Activated naive CD8-positive, alpha-beta T cell treated with anti-CD3 and anti-CD28 coated beads for 36 hours (primary cell): ENCODE measurements at regions not wholly inside any gene's neighbourhood (a gene's known extent, or its start where the extent isn't known, plus 50 kb on each side); places are given as distances from the start of the nearest gene placed in this dataset.
"Not testable (repeated sequence)": the region's sequence is repeated elsewhere in the genome, so short reads cannot be mapped to it uniquely, and the experiment has no call there.

Experiments used
- DNase-seq: peaks from one replicate; pipeline ENCODE4 v3.0.0; 2021
- H3K27ac Mint-ChIP-seq: one replicate; pipeline ENCODE4 v1.8.0; 2022; ENCODE audit warnings: mild to moderate bottlenecking, moderate library complexity, mixed read lengths
- H3K27me3 Mint-ChIP-seq: one replicate; pipeline ENCODE4 v1.8.0; 2022; ENCODE audit warnings: mild to moderate bottlenecking, mixed read lengths
- H3K36me3 Mint-ChIP-seq: one replicate; pipeline ENCODE4 v1.8.0; 2021; ENCODE audit warnings: mild to moderate bottlenecking, mixed read lengths
- H3K4me1 Mint-ChIP-seq: one replicate; pipeline ENCODE4 v1.8.0; 2021; ENCODE audit warnings: mixed read lengths
- H3K4me3 Mint-ChIP-seq: one replicate; pipeline ENCODE4 v1.8.0; 2022; ENCODE audit warnings: mild to moderate bottlenecking, moderate library complexity, mixed read lengths
- H3K9me3 Mint-ChIP-seq: one replicate; pipeline ENCODE4 v1.8.0; 2022; ENCODE audit warnings: mixed read lengths

DNA sequence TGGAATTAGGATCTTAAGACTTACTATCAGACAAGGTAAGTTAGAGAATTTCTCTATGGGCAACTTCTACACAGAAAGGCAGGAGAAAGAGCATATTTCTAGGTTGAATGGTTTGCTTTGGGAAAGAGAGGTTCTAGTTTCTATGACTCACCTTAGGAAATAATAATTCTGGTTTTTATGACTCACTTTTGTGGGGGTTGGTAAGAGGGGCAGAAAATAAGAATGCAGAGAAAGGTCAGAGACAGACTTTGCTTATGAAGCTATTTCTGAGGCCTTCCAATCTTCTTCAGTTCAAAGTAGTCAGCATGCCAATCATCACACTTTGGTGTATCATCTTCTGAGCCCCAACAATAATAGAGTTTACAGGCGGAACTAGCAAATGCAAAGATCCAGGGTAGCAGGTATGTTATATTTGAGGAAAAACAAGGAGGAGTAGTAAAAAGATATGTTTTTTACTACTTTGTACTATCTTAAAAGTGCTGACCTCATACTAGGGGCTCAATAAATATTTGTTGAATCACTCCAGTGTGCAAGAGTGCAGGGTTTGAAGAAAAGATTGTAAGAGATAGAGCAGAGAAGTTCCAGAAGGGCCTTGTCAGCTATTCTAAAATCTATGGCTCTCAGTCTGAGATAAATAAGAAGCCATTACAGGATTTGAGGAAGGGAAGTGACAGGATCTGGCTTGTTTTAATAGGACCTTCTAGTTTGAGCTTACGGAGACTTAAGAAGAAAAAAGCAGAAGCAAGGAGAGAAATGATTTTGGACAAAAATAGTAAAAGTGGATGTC, 56.7 kb upstream of the LRFN5 start:
- Mint-ChIP-seq H3K27me3 (peaks cover 5% of the 10 kb centered on the region), H3K9me3 (no peaks in the 10 kb centered on the region), H3K4me3 (no peak overlapping the region), H3K4me1 (peaks cover 2% of the 10 kb centered on the region), H3K27ac (no peak overlapping the region), H3K36me3 (no peaks in the 10 kb centered on the region)
- DNase-seq, result no peak

DNA sequence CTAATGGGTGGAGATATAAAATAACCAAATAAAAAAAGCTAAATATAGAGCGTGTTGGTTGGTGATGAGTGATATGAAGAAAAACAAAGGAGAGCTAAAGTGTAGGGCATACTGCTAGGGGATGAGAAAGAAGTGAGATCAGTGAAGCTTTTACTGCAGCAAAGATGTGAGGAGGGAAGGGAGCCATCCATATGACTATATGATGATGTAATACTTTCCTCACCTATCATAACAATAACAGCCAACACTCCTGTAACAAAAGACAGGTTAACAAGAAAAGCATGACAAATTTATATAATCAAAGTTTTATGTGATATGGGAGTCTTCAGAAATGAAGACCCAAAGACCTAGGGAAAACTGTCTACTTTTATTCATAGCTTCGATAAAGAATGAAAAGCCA, 57.4 kb upstream of the LRFN5 start:
- Mint-ChIP-seq H3K9me3 (no peaks in the 10 kb centered on the region), H3K27me3 (peaks cover 5% of the 10 kb centered on the region), H3K36me3 (no peaks in the 10 kb centered on the region), H3K27ac (no peak overlapping the region), H3K4me3 (no peak overlapping the region), H3K4me1 (peaks cover 2% of the 10 kb centered on the region)
- no peak for DNase-seq

DNA sequence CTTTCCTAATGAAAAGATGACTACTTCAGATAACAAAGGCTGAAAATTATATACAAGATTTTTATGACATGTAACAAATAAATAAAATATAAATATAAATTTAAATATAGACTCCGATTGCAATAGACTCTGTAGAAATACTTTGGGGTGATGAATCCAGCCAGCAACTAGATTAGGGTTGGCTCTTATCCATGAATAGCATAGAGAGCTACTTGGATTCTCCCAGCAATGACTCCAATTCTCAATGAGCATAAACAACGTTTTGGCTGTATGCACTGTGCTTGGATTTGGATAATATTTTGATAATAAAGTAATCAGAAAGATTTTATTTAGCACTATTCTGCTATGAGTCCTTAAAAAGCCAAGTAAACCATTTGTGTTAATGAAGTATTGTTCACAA, 58.0 kb upstream of the LRFN5 start:
- no peak for DNase-seq
- H3K4me1 Mint-ChIP-seq, result peaks cover 2% of the 10 kb centered on the region
- peaks cover 5% of the 10 kb centered on the region for H3K27me3 Mint-ChIP-seq
- no peaks in the 10 kb centered on the region for H3K9me3 Mint-ChIP-seq
- H3K36me3 Mint-ChIP-seq, result no peaks in the 10 kb centered on the region
- no peak overlapping the region for H3K4me3 Mint-ChIP-seq
- no peak overlapping the region for H3K27ac Mint-ChIP-seq

DNA sequence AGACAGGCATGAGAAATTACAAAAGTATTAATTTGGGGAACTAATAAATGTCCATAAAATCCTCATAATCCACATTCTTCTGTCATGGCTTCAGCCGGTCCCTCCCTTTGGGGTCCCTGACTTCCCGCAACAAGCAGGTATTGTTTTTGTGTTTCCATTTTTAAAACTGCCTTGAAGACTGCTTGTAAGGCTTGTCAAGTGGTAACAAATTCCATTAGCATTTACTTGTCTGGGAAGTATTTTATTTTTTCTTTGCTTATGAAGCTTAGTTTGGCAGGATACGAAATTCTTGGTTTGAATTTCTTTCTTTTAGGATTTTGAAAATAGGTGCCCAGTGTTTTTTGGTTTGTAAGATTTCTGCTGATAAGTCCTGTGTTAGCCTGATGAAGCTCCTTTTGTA, 65.3 kb upstream of the LRFN5 start:
- Mint-ChIP-seq H3K27ac (no peak overlapping the region), H3K36me3 (no peaks in the 10 kb centered on the region), H3K27me3 (peaks cover 2% of the 10 kb centered on the region), H3K4me3 (no peak overlapping the region), H3K9me3 (peaks cover 15% of the 10 kb centered on the region), H3K4me1 (no peaks in the 10 kb centered on the region)
- DNase-seq, result no peak

DNA sequence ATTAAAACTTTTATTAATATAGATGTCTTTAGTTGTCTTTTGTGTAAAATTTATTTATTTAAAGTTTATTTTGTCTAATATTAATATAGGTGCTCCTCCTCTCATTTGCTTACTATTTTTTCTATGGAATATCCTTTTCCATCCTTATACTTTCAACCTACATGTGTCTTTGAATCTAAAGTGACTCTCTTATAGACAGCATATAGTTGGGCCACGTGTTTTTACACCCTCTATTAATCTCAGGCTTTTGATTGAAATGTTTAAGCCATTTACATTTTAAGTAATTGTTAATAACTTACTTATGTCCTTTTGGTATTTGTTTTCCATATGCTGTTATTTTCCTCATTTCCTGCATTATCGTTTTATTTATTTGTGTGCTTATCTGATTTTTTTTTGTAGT, 74.4 kb upstream of the LRFN5 start:
- H3K36me3 Mint-ChIP-seq, result no peaks in the 10 kb centered on the region
- H3K9me3 Mint-ChIP-seq, result no peaks in the 10 kb centered on the region
- no peaks in the 10 kb centered on the region for H3K27me3 Mint-ChIP-seq
- DNase-seq, result no peak
- no peak overlapping the region for H3K27ac Mint-ChIP-seq
- H3K4me1 Mint-ChIP-seq, result no peaks in the 10 kb centered on the region
- no peak overlapping the region for H3K4me3 Mint-ChIP-seq

DNA sequence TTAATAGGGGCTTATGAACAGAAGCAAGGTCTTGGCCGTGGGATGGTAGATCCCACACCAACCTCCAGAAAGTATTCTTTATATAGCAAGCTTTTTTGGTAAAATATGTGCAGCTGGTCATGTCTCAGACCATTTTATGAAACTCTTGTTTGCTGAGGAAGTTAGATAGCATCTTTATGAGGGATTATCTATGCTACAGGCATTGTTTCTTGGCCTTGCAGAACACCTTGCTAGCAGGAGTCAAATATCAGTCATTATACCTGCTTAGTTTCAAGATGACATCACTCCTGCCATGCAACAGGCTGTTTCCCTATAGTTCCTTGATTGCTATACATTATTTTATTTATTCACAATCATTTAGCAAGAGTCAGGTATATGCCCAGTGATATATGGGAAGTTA, 84.8 kb upstream of the LRFN5 start:
- H3K36me3 Mint-ChIP-seq, result no peaks in the 10 kb centered on the region
- no peaks in the 10 kb centered on the region for H3K9me3 Mint-ChIP-seq
- DNase-seq, result no peak
- H3K27ac Mint-ChIP-seq, result no peak overlapping the region
- no peaks in the 10 kb centered on the region for H3K27me3 Mint-ChIP-seq
- no peaks in the 10 kb centered on the region for H3K4me1 Mint-ChIP-seq
- H3K4me3 Mint-ChIP-seq, result no peak overlapping the region

DNA sequence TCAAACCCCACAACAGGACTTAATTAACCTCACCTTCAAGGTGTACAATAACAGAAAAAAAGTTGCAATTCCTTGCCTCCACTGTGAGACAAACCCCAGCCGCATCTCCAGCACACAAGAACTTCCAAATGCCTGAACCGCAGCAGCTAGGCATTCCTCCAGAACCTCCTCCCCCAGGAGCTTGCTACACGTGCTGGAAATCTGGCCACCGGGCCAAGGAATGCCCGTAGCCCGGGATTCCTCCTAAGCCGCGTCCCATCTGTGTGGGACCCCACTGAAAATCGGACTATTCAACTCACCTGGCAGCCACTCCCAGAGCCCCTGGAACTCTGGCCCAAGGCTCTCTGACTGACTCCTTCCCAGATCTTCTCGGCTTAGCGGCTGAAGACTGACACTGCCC, 88.6 kb upstream of the LRFN5 start:
- not testable (repeated sequence) for H3K27me3 Mint-ChIP-seq, H3K27ac Mint-ChIP-seq, H3K4me3 Mint-ChIP-seq, H3K9me3 Mint-ChIP-seq, H3K36me3 Mint-ChIP-seq, H3K4me1 Mint-ChIP-seq, DNase-seq

DNA sequence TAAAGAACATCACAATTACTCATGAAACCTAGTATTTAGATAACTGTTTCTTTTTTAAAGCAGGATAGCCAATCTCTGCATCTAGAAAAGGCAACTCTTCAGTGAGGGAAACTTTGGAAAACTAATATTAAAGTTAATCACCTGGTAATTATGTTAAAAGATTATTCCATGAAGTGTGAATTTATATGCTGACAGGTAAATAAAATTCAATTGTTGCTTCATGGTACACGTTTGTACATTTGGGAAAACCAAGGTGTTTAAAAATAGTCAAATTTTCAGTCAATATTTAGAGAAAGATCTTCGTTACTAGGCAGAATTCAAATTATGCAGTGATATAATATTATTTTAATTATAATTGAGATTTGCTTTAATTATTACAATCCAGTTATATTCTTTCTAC, 100.1 kb upstream of the LRFN5 start:
- H3K27me3 Mint-ChIP-seq, result no peaks in the 10 kb centered on the region
- H3K27ac Mint-ChIP-seq, result no peak overlapping the region
- H3K36me3 Mint-ChIP-seq, result no peaks in the 10 kb centered on the region
- H3K4me3 Mint-ChIP-seq, result no peak overlapping the region
- no peak for DNase-seq
- H3K4me1 Mint-ChIP-seq, result no peaks in the 10 kb centered on the region
- H3K9me3 Mint-ChIP-seq, result no peaks in the 10 kb centered on the region

DNA sequence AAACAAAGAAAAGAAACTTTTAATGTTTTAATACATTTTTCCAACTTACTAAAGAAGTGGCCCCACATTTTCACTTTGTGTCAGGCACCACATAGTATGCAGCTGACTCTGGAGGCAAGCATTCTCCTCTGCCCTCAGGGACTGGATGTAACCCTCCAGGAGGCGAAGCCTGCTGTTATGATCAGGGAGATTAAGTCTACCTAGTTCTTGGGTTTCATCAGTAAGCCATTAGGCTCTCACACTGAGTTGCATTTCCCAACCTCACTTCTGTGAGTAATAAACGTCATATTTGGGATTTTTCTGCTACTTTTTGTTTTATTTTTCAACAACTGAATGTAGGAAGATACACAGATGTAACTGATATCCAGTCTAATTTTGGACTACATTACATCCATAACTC, 101.2 kb upstream of the LRFN5 start:
- no peak overlapping the region for H3K4me3 Mint-ChIP-seq
- no peaks in the 10 kb centered on the region for H3K9me3 Mint-ChIP-seq
- H3K36me3 Mint-ChIP-seq, result no peaks in the 10 kb centered on the region
- H3K27ac Mint-ChIP-seq, result no peak overlapping the region
- H3K4me1 Mint-ChIP-seq, result no peaks in the 10 kb centered on the region
- no peaks in the 10 kb centered on the region for H3K27me3 Mint-ChIP-seq
- no peak for DNase-seq

DNA sequence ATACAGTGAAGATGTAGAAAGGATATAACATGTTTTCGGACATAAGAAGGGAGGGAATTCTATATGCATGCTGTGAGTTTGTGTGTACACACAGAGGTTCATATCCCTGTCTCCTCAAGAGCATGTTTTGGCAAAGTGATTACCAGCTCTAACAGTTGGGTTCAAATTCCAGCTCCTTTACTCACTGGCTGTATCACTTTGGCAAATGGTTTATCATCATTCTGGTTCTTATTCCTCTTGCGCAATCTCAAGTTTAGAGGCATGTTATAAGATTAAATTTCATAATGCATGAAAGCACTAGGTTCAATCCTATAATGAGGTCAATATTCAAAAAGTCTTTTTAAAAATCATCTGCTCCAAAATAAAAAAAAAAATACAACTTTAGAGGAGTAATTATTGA, 107.7 kb upstream of the LRFN5 start:
- H3K4me3 Mint-ChIP-seq, result no peak overlapping the region
- no peaks in the 10 kb centered on the region for H3K27me3 Mint-ChIP-seq
- H3K27ac Mint-ChIP-seq, result no peak overlapping the region
- DNase-seq, result no peak
- no peaks in the 10 kb centered on the region for H3K36me3 Mint-ChIP-seq
- H3K9me3 Mint-ChIP-seq, result peaks cover 2% of the 10 kb centered on the region
- no peaks in the 10 kb centered on the region for H3K4me1 Mint-ChIP-seq

DNA sequence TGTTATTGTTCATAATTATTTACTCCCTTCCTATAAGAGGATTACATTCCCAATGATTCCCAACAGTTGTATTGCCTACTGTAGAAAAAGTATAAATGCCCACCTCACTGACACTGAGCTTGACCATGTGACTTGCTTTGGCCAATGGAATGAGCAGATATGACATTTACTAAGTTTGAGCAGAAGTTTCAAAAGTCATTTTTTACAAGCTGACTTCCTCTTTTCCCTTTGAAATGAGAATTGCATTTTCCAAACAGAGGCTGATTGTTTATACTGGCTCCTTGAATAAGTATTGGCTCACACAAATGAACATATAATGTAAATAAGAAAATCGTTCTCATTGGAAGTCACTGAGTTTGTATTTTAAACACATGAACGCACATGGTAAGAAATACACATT, 116.4 kb upstream of the LRFN5 start:
- DNase-seq, result no peak
- Mint-ChIP-seq H3K27ac (no peak overlapping the region), H3K4me1 (no peaks in the 10 kb centered on the region), H3K4me3 (no peak overlapping the region), H3K27me3 (no peaks in the 10 kb centered on the region), H3K36me3 (no peaks in the 10 kb centered on the region), H3K9me3 (peaks cover 6% of the 10 kb centered on the region)

DNA sequence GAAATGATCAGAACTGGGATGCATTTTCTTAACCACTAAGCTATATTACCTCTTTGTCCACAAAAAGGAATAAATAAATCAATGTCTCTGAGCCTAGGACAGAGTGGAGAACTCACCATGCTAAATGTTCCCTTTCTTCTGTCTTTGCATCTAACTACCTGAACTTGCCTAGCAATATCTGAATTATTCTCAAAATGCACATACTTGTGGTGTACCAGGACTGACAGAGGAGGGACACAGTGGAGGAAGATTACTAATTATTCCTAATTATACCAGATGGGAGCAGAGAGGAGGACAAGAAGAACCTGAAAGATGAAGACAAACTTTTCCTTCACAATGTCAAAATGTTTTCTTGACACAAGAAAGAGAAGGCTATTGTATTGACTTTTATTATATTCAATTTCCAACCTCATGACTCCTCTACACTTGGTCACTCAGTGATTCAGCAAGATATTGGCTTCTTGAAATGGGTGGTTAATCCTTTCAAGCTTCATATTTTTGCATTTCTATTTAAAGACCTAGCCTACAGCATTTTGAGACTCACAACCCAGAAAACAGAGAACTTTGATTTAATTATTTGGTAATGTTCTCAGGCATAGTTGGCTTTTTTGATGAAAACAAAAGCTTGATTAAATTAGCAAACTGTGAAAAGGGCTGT, 117.2 kb upstream of the LRFN5 start:
- DNase-seq, result no peak
- Mint-ChIP-seq H3K4me3 (no peak overlapping the region), H3K27ac (no peak overlapping the region)

DNA sequence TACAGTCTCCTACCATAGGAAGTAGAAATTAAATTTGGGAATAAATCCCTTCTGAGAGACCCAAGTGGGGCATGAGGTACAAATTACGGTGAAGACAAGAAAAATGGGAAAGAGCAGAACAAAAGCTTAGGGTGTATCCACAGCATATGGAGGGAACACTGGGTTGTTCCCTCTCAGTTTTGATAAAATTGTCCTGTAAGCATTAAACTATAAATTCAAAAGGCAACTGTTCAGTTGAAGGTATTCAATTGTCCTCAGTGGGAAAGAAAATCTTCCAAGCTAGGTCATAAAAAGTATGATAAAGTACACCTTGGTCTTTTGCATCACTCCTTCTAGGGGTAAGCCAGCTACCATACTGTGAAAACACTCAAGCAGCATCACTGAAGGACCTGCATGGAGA, 118.3 kb upstream of the LRFN5 start:
- no peaks in the 10 kb centered on the region for H3K27me3 Mint-ChIP-seq
- H3K27ac Mint-ChIP-seq, result no peak overlapping the region
- no peaks in the 10 kb centered on the region for H3K36me3 Mint-ChIP-seq
- H3K4me3 Mint-ChIP-seq, result no peak overlapping the region
- no peak for DNase-seq
- H3K4me1 Mint-ChIP-seq, result no peaks in the 10 kb centered on the region
- peaks cover 2% of the 10 kb centered on the region for H3K9me3 Mint-ChIP-seq

More for the DNA sequence above, 117.2 kb upstream of the LRFN5 start:
- Mint-ChIP-seq H3K36me3 (no peaks in the 10 kb centered on the region), H3K9me3 (peaks cover 6% of the 10 kb centered on the region), H3K27me3 (no peaks in the 10 kb centered on the region), H3K4me1 (no peaks in the 10 kb centered on the region)

DNA sequence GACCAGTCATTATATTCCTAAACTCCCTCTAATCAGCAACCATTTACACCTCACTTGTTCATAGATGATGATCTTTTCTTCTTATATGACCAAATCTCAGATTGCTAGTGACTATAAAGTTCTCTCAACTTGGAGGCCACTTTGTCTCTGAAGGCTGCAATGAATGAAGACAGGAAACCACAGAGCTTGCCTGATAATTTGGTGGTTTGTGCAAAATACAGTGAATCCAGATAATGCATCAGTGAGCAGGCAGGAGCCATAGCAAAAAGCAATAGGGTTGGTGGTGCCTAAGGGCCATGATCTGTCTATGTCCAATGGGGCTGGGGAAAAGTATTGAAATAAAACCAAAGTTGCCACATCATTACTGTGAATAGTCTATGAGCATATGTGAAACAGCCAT, 123.8 kb upstream of the LRFN5 start:
- no peaks in the 10 kb centered on the region for H3K36me3 Mint-ChIP-seq
- H3K4me3 Mint-ChIP-seq, result no peak overlapping the region
- DNase-seq, result no peak
- H3K4me1 Mint-ChIP-seq, result no peaks in the 10 kb centered on the region
- H3K27me3 Mint-ChIP-seq, result no peaks in the 10 kb centered on the region
- no peak overlapping the region for H3K27ac Mint-ChIP-seq
- H3K9me3 Mint-ChIP-seq, result no peaks in the 10 kb centered on the region

DNA sequence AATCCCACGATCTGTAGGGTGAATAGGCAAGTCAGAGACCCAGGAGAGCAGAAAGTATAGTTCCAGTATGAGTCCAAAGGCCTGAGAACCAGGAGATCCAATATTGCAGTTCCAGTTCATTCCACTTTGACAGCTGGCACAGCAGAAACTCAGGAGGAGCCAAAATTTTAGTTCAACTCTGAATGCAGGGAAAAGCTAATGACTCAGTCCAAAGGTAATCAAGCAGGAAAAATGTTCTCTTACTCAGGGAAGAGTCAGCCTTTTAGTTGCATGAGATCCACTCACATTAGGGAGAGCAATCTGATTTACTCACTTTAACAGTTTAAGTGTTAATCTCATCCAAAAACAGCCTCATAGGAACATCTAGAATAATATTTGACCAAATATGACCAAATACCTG, 130.2 kb upstream of the LRFN5 start:
- Mint-ChIP-seq H3K9me3 (no peaks in the 10 kb centered on the region), H3K36me3 (no peaks in the 10 kb centered on the region), H3K4me3 (no peak overlapping the region)

DNA sequence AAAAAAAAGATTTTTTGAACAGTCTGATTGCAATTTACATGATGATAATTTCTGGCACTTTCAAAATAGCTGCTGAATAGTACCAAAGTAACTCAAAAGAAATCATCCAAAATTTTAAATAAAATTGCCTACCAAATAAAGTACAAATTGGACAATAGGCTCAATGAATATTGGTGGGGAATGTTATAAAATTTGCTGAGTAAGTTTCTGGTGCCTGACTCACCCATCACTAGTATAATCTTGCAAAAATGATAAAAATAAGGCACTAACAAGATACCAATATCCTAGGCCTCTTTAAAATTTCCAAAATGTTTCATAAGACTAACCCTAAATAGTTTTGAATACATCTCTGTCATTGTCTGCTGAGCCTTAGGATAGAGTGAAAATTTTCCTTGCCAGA, 145.3 kb upstream of the LRFN5 start:
- Mint-ChIP-seq H3K27me3 (no peaks in the 10 kb centered on the region), H3K4me3 (no peak overlapping the region), H3K27ac (no peak overlapping the region), H3K9me3 (no peaks in the 10 kb centered on the region), H3K36me3 (no peaks in the 10 kb centered on the region), H3K4me1 (no peaks in the 10 kb centered on the region)
- no peak for DNase-seq

More for the DNA sequence above, 130.2 kb upstream of the LRFN5 start:
- H3K27ac Mint-ChIP-seq, result no peak overlapping the region
- no peak for DNase-seq
- H3K27me3 Mint-ChIP-seq, result no peaks in the 10 kb centered on the region
- H3K4me1 Mint-ChIP-seq, result no peaks in the 10 kb centered on the region
